Neural cell (in vitro differentiated cells): ENCODE measurements at regions not wholly inside any gene's neighbourhood (a gene's known extent, or its start where the extent isn't known, plus 50 kb on each side); places are given as distances from the start of the nearest gene placed in this dataset.

ENCODE experiments used
- CTCF ChIP-seq: fragments of 450-650 bp; IDR thresholded peaks from 2 replicates; pipeline ENCODE4 v1.5.1; 2014; ENCODE audit warnings: antibody characterized with exemption, mild to moderate bottlenecking, moderate library complexity; ENCODE audit not compliant: poor library complexity, severe bottlenecking
- EP300 ChIP-seq: fragments of 450-650 bp; conservative IDR thresholded peaks from 2 replicates; pipeline ENCODE4 v1.6.1; 2014; ENCODE audit warnings: antibody characterized with exemption, mild to moderate bottlenecking, moderate library complexity; ENCODE audit not compliant: poor library complexity, severe bottlenecking
- EZH2 ChIP-seq: fragments of 200-600, 300-800 bp; shearing (Covaris generic), sonication (generic); IDR thresholded peaks from 2 replicates; pipeline ENCODE4 v1.6.1; 2014; ENCODE audit warnings: antibody characterized with exemption, low read length, borderline replicate concordance, mild to moderate bottlenecking; ENCODE audit not compliant: insufficient read depth, poor library complexity, severe bottlenecking
- MXI1 ChIP-seq: fragments of 450-650 bp; conservative IDR thresholded peaks from 2 replicates; pipeline ENCODE4 v1.6.1; 2014; ENCODE audit warnings: antibody characterized with exemption, mild to moderate bottlenecking; ENCODE audit not compliant: poor library complexity, severe bottlenecking
- POLR2AphosphoS5 ChIP-seq: IDR thresholded peaks from 2 replicates; pipeline ENCODE4 v1.6.1; 2012
- SMC3 ChIP-seq: fragments of 450-650 bp; conservative IDR thresholded peaks from 2 replicates; pipeline ENCODE4 v1.6.1; 2014; ENCODE audit warnings: antibody characterized with exemption, mild to moderate bottlenecking, moderate library complexity; ENCODE audit not compliant: poor library complexity
- TAF1 ChIP-seq: IDR thresholded peaks from 2 replicates; pipeline ENCODE4 v1.6.1; 2012; ENCODE audit warnings: low read depth
- TF ChIP-seq, protein P1 (sequence below): IDR thresholded peaks from 2 replicates; pipeline ENCODE4 v1.6.1; 2012; ENCODE audit warnings: borderline replicate concordance

DNA sequence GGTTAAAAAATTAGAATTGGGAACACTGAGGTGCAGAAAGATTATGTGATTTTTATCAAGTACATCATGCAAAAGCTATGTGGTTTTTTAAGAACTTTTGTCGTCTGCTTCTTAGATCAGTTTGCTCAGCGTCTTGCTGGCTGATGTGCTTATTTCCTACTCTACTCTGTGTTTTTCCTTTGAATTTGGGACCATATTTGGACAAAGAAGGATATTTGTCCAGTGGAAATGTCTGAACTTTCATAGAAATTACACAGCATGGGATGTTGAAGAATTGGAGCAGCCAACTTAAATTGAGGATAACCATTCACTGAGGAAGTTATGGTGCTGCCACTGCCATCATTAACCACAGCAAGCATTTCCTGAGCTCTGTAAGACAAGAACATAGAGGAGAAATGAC lies 252.8 kb upstream of the HS3ST5 start:
- no peak for TF ChIP-seq EZH2
- no peak for TF ChIP-seq CTCF
- TF ChIP-seq MXI1: no peak
- no peak for TF ChIP-seq POLR2AphosphoS5
- no peak for TF ChIP-seq TAF1
- no peak for TF ChIP-seq EP300
- TF ChIP-seq, protein P1, sequence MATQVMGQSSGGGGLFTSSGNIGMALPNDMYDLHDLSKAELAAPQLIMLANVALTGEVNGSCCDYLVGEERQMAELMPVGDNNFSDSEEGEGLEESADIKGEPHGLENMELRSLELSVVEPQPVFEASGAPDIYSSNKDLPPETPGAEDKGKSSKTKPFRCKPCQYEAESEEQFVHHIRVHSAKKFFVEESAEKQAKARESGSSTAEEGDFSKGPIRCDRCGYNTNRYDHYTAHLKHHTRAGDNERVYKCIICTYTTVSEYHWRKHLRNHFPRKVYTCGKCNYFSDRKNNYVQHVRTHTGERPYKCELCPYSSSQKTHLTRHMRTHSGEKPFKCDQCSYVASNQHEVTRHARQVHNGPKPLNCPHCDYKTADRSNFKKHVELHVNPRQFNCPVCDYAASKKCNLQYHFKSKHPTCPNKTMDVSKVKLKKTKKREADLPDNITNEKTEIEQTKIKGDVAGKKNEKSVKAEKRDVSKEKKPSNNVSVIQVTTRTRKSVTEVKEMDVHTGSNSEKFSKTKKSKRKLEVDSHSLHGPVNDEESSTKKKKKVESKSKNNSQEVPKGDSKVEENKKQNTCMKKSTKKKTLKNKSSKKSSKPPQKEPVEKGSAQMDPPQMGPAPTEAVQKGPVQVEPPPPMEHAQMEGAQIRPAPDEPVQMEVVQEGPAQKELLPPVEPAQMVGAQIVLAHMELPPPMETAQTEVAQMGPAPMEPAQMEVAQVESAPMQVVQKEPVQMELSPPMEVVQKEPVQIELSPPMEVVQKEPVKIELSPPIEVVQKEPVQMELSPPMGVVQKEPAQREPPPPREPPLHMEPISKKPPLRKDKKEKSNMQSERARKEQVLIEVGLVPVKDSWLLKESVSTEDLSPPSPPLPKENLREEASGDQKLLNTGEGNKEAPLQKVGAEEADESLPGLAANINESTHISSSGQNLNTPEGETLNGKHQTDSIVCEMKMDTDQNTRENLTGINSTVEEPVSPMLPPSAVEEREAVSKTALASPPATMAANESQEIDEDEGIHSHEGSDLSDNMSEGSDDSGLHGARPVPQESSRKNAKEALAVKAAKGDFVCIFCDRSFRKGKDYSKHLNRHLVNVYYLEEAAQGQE: no peak
- no peak for TF ChIP-seq SMC3
